ENCODE measurements at regions not wholly inside any gene's neighbourhood (a gene's known extent, or its start where the extent isn't known, plus 50 kb on each side); places are given as distances from the start of the nearest gene placed in this dataset.

DNA sequence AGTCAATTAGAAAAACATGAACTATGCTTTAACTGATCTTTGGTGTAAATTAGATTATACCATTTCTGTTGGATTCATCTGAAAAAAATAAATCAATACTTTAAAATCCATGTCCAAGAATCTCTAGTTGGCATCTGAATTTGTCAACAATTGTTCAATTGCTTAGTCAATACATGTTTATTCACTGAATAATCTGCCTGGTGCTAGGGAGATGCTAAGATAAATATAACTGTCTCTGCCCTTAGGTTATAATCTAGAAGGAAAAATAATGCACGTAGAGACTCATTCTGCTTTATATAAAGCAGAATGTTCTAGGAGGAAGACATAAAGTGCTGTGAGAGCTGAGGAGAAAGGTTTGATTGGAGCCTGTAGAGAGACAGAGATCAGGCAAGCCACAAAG lies 537.2 kb upstream of the IL12A start:
- Histone ChIP-seq H2AFZ (ENCODE audit: low read depth, low read length) (no peak overlapping the region), H3K9me1 (ENCODE audit: control insufficient read depth, insufficient read depth, low read length) (no peaks in the 10 kb centered on the region), H3K27ac (ENCODE audit: extremely low read depth, low read depth, low read length) (no peak overlapping the region), H3K36me3 (ENCODE audit: control insufficient read depth, insufficient read depth, low read length) (no peaks in the 10 kb centered on the region), H3K79me2 (ENCODE audit: control insufficient read depth, insufficient read depth, low read length) (no peaks in the 10 kb centered on the region), H3K9ac (ENCODE audit: insufficient read depth in 1 of 2, low read depth in 2 of 2, low read length in 2 of 2) (no peak overlapping the region), H3K27me3 (ENCODE audit: control insufficient read depth in 2 of 2, insufficient read depth in 2 of 2, low read length in 2 of 2) (no peaks in the 10 kb centered on the region), H3K4me1 (replicated peaks in 1 of 2; ENCODE audit: control insufficient read depth in 2 of 2, insufficient read depth in 2 of 2, low read length in 2 of 2) (no peaks in the 10 kb centered on the region), H3K4me2 (ENCODE audit: insufficient read depth, low read length) (no peak overlapping the region), H4K20me1 (replicated peaks; ENCODE audit: control insufficient read depth, insufficient read depth, low read length) (no peaks in the 10 kb centered on the region), H3K4me3 (no peak overlapping the region), H3K9me3 (replicated peaks; ENCODE audit: control insufficient read depth, insufficient read depth, low read depth, low read length) (no peaks in the 10 kb centered on the region)
- CTCF ChIA-PET (ENCODE audit: low intra/inter-chr PET ratio): no interaction called here
- 0% methylated on average over 1 of the region's 1 CpG for WGBS (ENCODE audit: insufficient coverage, low coverage, missing lambda C conversion rate)
- FAIRE-seq (no peak), ATAC-seq (no peak), DNase-seq (ENCODE audit: extremely low read depth in 1 of 4, low spot score in 3 of 4) (no peak)
- POLR2A ChIA-PET: no interaction called here
- in situ Hi-C loops (cut with MboI) (no loop called here), intact Hi-C loops (cut with micrococcal nuclease) (no loop called here)
- BruUV-seq (replicated peaks): no TSS peak
- TF ChIP-seq NKRF (IDR thresholded peaks at IDR 0.05; ENCODE audit: borderline replicate concordance): no peak
- TF ChIP-seq KLF16 (IDR thresholded peaks at IDR 0.05): no peak
- TF ChIP-seq SAFB2 (IDR thresholded peaks at IDR 0.05; ENCODE audit: borderline replicate concordance, low read depth, low read length, severe bottlenecking): no peak
- no peak for TF ChIP-seq ZBTB1 (CRISPR knock-in tag; IDR thresholded peaks at IDR 0.05; ENCODE audit: borderline replicate concordance, low read depth)
- TF ChIP-seq ZNF324 (CRISPR knock-in tag; IDR thresholded peaks at IDR 0.05): no peak
- TF ChIP-seq RERE (CRISPR knock-in tag; IDR thresholded peaks at IDR 0.05; ENCODE audit: borderline replicate concordance): no peak
- no peak for TF ChIP-seq ZNF76 (CRISPR knock-in tag; IDR thresholded peaks at IDR 0.05; ENCODE audit: borderline replicate concordance)
- no peak for TF ChIP-seq MTA3 (IDR thresholded peaks at IDR 0.05; ENCODE audit: borderline replicate concordance)
- no peak for TF ChIP-seq ZNF586 (CRISPR knock-in tag; conservative IDR thresholded peaks at IDR 0.05)
- TF ChIP-seq, protein P1, sequence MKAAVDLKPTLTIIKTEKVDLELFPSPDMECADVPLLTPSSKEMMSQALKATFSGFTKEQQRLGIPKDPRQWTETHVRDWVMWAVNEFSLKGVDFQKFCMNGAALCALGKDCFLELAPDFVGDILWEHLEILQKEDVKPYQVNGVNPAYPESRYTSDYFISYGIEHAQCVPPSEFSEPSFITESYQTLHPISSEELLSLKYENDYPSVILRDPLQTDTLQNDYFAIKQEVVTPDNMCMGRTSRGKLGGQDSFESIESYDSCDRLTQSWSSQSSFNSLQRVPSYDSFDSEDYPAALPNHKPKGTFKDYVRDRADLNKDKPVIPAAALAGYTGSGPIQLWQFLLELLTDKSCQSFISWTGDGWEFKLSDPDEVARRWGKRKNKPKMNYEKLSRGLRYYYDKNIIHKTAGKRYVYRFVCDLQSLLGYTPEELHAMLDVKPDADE (conservative IDR thresholded peaks at IDR 0.05; ENCODE audit: control insufficient read depth, low read depth, low read length): no peak
- TF ChIP-seq NUFIP1 (IDR thresholded peaks at IDR 0.05; ENCODE audit: partially characterized antibody): no peak
- TF ChIP-seq GTF2E2 (tag; IDR thresholded peaks at IDR 0.05): no peak
- no peak for TF ChIP-seq ZNF79 (CRISPR knock-in tag; IDR thresholded peaks at IDR 0.05; ENCODE audit: low read depth)
- no peak for TF ChIP-seq ZKSCAN3 (CRISPR knock-in tag; IDR thresholded peaks at IDR 0.05)
- no peak for TF ChIP-seq ZNF133 (CRISPR knock-in tag; IDR thresholded peaks at IDR 0.05)
- TF ChIP-seq CCNT2 (IDR thresholded peaks at IDR 0.05; ENCODE audit: borderline replicate concordance, extremely low read depth, insufficient read length, low read depth, low read length): no peak
